ENCODE measurements at regions not wholly inside any gene's neighbourhood (a gene's known extent, or its start where the extent isn't known, plus 50 kb on each side); places are given as distances from the start of the nearest gene placed in this dataset.

- TF ChIP-seq CTCF (conservative IDR thresholded peaks at IDR 0.05; ENCODE audit: control insufficient read depth, insufficient read depth, low read depth, low read length): no peak
These were observed 173.0 kb upstream of the IPO5 start for GRCh38 chr13:97780486-97780885.

GRCh38 chr13:97781891-97782305 is 171.6 kb upstream of the IPO5 start:
- no peak overlapping the region for H3K4me3 ChIP-seq (ENCODE audit: control insufficient read depth, low read depth, low read length)
- no peak for TF ChIP-seq CTCF (conservative IDR thresholded peaks at IDR 0.05; ENCODE audit: control insufficient read depth, insufficient read depth, low read depth, low read length)
- DNase-seq (ENCODE audit: low read depth): peak; percentile 86

More at GRCh38 chr13:97780486-97780885, 173.0 kb upstream of the IPO5 start:
- no peak overlapping the region for H3K4me3 ChIP-seq (ENCODE audit: control insufficient read depth, low read depth, low read length)
- no peak for DNase-seq (ENCODE audit: low read depth)

GRCh38 chr13:97786510-97786909 is 167.0 kb upstream of the IPO5 start:
- TF ChIP-seq CTCF (conservative IDR thresholded peaks at IDR 0.05; ENCODE audit: control insufficient read depth, insufficient read depth, low read depth, low read length): no peak
- peak; percentile 31 for DNase-seq (ENCODE audit: low read depth)
- H3K4me3 ChIP-seq (ENCODE audit: control insufficient read depth, low read depth, low read length): no peak overlapping the region

- TF ChIP-seq CTCF (conservative IDR thresholded peaks at IDR 0.05; ENCODE audit: control insufficient read depth, insufficient read depth, low read depth, low read length): no peak
- H3K4me3 ChIP-seq (ENCODE audit: control insufficient read depth, low read depth, low read length): no peak overlapping the region
- peak; percentile 75 for DNase-seq (ENCODE audit: low read depth)
These were observed 155.9 kb upstream of the IPO5 start for GRCh38 chr13:97797553-97797952.

- DNase-seq (ENCODE audit: low read depth): peak; percentile 76
- no peak overlapping the region for H3K4me3 ChIP-seq (ENCODE audit: control insufficient read depth, low read depth, low read length)
- no peak for TF ChIP-seq CTCF (conservative IDR thresholded peaks at IDR 0.05; ENCODE audit: control insufficient read depth, insufficient read depth, low read depth, low read length)
These were observed 155.2 kb upstream of the IPO5 start for GRCh38 chr13:97798171-97798821.

- TF ChIP-seq CTCF (conservative IDR thresholded peaks at IDR 0.05; ENCODE audit: control insufficient read depth, insufficient read depth, low read depth, low read length): no peak
- H3K4me3 ChIP-seq (ENCODE audit: control insufficient read depth, low read depth, low read length): no peak overlapping the region
- DNase-seq (ENCODE audit: low read depth): peak; percentile 90
These were observed 154.6 kb upstream of the IPO5 start for GRCh38 chr13:97798836-97799235.

- H3K4me3 ChIP-seq (ENCODE audit: control insufficient read depth, low read depth, low read length): no peak overlapping the region
- no peak for TF ChIP-seq CTCF (conservative IDR thresholded peaks at IDR 0.05; ENCODE audit: control insufficient read depth, insufficient read depth, low read depth, low read length)
- peak; percentile 33 for DNase-seq (ENCODE audit: low read depth)
These were observed 151.3 kb upstream of the IPO5 start for GRCh38 chr13:97802213-97802612.
